ENCODE measurements at regions not wholly inside any gene's neighbourhood (a gene's known extent, or its start where the extent isn't known, plus 50 kb on each side); places are given as distances from the start of the nearest gene placed in this dataset.

- H3K9ac ChIP-seq (ENCODE audit: insufficient read depth, low read depth, low read length) = no peak overlapping the region
- DNase-seq (ENCODE audit: low spot score) = peak; percentile 39
- FAIRE-seq = peak; percentile 86
- H3K4me3 ChIP-seq (replicated peaks in 1 of 3; ENCODE audit: insufficient read depth in 1 of 3, low read depth in 2 of 3, low read length in 3 of 3) = peak overlapping the region in 1 of 3 experiments; percentile 40; a peak in 1 of 6 replicates
- H3K27me3 ChIP-seq (ENCODE audit: control insufficient read depth in 1 of 2, insufficient read depth in 2 of 2, low read length in 2 of 2) = peaks cover 30 to 73% of the 10 kb centered on the region in 2 experiments
- ATAC-seq = peak; percentile 62
- H3K36me3 ChIP-seq (replicated peaks in 1 of 2; ENCODE audit: control insufficient read depth in 1 of 2, insufficient read depth in 2 of 2, low read length in 2 of 2) = no peaks in the 10 kb centered on the region
- peaks cover 32% of the 10 kb centered on the region; the same call in 1 of the 2 replicates for H4K20me1 ChIP-seq (ENCODE audit: insufficient read depth, low read length)
- 39% methylated on average over 12 of the region's 14 CpGs for WGBS (ENCODE audit: low lambda C conversion rate)
- BruUV-seq (replicated peaks) = no TSS peak
- POLR2A ChIA-PET = interaction anchor here (1.3 to 1.6 kb wide), 2 partner anchors 12 to 74 kb away, joined by 3 to 6 read pairs; no protein-coding TSS in a partner anchor
- in situ Hi-C loops (cut with HindIII; ENCODE audit: extremely low pct_ligation_motif_present, low pct_unique_long_range_greater_than_20kb) = no loop called here
- H3K79me2 ChIP-seq (ENCODE audit: insufficient read depth, low read length) = no peaks in the 10 kb centered on the region
- peaks cover 59% of the 10 kb centered on the region for H3K4me1 ChIP-seq (ENCODE audit: insufficient read depth, low read length)
- H3K27ac ChIP-seq (ENCODE audit: extremely low read length, insufficient read depth, low read length) = no peak overlapping the region
- no peak overlapping the region for H2AFZ ChIP-seq (ENCODE audit: low read length)
- intact Hi-C loops (cut with micrococcal nuclease; ENCODE audit: unreplicated experiment) = no loop called here
- CTCF ChIA-PET (ENCODE audit: low intra/inter-chr PET ratio, low total read pairs) = no interaction called here
- H3K4me2 ChIP-seq (ENCODE audit: low read depth, low read length) = peak overlapping the region; percentile 36; the same call in 1 of the 2 replicates
- H3K9me3 ChIP-seq (ENCODE audit: low read length) = no peaks in the 10 kb centered on the region
- TF ChIP-seq ZNF552 (CRISPR knock-in tag; IDR thresholded peaks at IDR 0.05; ENCODE audit: borderline replicate concordance) = no peak
- TF ChIP-seq GABPB1 (CRISPR knock-in tag; IDR thresholded peaks at IDR 0.05) = peak; percentile 4; the same call in 1 of the 2 replicates
- TF ChIP-seq HIC2 (CRISPR knock-in tag; IDR thresholded peaks at IDR 0.05; ENCODE audit: low read depth) = 0 out of 2 replicates have a peak, but pooled peaks have one; percentile 27
- TF ChIP-seq DNMT1 (CRISPR knock-in tag; IDR thresholded peaks at IDR 0.05) = no peak
- TF ChIP-seq ZNF296 (CRISPR knock-in tag; conservative IDR thresholded peaks at IDR 0.05) = no peak
- TF ChIP-seq CEBPG (CRISPR knock-in tag; IDR thresholded peaks at IDR 0.05) = peak; percentile 67; the same call in 1 of the 2 replicates
- TF ChIP-seq KDM5A (IDR thresholded peaks at IDR 0.05; ENCODE audit: borderline replicate concordance, low read length) = no peak
- peak; percentile 96 for TF ChIP-seq ZNF205 (CRISPR knock-in tag; IDR thresholded peaks at IDR 0.05)
- no peak for TF ChIP-seq ZNF101 (CRISPR knock-in tag; IDR thresholded peaks at IDR 0.05; ENCODE audit: borderline replicate concordance, low read depth)
- TF ChIP-seq CEBPB (IDR thresholded peaks at IDR 0.05; ENCODE audit: borderline replicate concordance, low read depth, low read length) = peak; percentile 84
- TF ChIP-seq ZBTB42 (CRISPR knock-in tag; IDR thresholded peaks at IDR 0.05) = no peak
- no peak for TF ChIP-seq RBM22 (optimal IDR thresholded peaks at IDR 0.05; ENCODE audit: low read length)
- TF ChIP-seq THAP8 (CRISPR knock-in tag; IDR thresholded peaks at IDR 0.05; ENCODE audit: borderline replicate concordance) = no peak
- TF ChIP-seq SRF (IDR thresholded peaks at IDR 0.05; ENCODE audit: low read depth, low read length) = no peak
- no peak for TF ChIP-seq FIP1L1 (IDR thresholded peaks at IDR 0.05; ENCODE audit: borderline replicate concordance, insufficient read depth, low read depth, low read length)
- TF ChIP-seq ZNF773 (CRISPR knock-in tag; IDR thresholded peaks at IDR 0.05; ENCODE audit: borderline replicate concordance) = no peak
- TF ChIP-seq ZNF557 (CRISPR knock-in tag; IDR thresholded peaks at IDR 0.05) = no peak
- peak; percentile 51; the same call in 1 of the 2 replicates for TF ChIP-seq FOXA3 (CRISPR knock-in tag; IDR thresholded peaks at IDR 0.05)
- TF ChIP-seq HDAC6 (IDR thresholded peaks at IDR 0.05; ENCODE audit: low read depth, low read length) = no peak
- peak; percentile 20; the same call in 1 of the 2 replicates for TF ChIP-seq ZNF770 (CRISPR knock-in tag; IDR thresholded peaks at IDR 0.05)
- TF ChIP-seq POLR2A (IDR thresholded peaks at IDR 0.05; ENCODE audit: insufficient read depth in 1 of 2, low read depth in 2 of 2, low read length in 2 of 2) = no peak
Measured at GRCh38 chr16:85461022-85461813, 151.9 kb upstream of the GSE1 start.
